HG03175 (cell line): ENCODE measurements at regions not wholly inside any gene's neighbourhood (a gene's known extent, or its start where the extent isn't known, plus 50 kb on each side); places are given as distances from the start of the nearest gene placed in this dataset.
"Not testable (repeated sequence)": the region's sequence is repeated elsewhere in the genome, so short reads cannot be mapped to it uniquely, and the experiment has no call there.

ENCODE experiments used
- ATAC-seq: cut with Tn5 transposase; IDR thresholded peaks from one replicate; pipeline ENCODE4 v1.9.1; 2021; ENCODE audit warnings: mild to moderate bottlenecking, moderate library complexity; ENCODE audit not compliant: unreplicated experiment

GRCh38 chr7:131067220-131067619, 260.5 kb upstream of the MKLN1 start:
- no peak for ATAC-seq

- no peak for ATAC-seq
Measured at GRCh38 chr7:131068604-131069021, 259.1 kb upstream of the MKLN1 start.

GRCh38 chr7:131071786-131072504, 255.7 kb upstream of the MKLN1 start:
- no peak for ATAC-seq

- no peak for ATAC-seq
Measured at GRCh38 chr7:131072505-131073091, 255.1 kb upstream of the MKLN1 start.

- ATAC-seq, result no peak
Measured at GRCh38 chr7:131074043-131074442, 253.6 kb upstream of the MKLN1 start.

GRCh38 chr7:131074585-131074984, 253.1 kb upstream of the MKLN1 start:
- ATAC-seq, result no peak

GRCh38 chr7:131075406-131075805, 252.3 kb upstream of the MKLN1 start:
- ATAC-seq, result no peak

- no peak for ATAC-seq
Measured at GRCh38 chr7:131076032-131076431, 251.6 kb upstream of the MKLN1 start.

- ATAC-seq, result no peak
Measured at GRCh38 chr7:131076711-131077181, 250.9 kb upstream of the MKLN1 start.

- ATAC-seq, result no peak
Measured at GRCh38 chr7:131077735-131078134, 249.9 kb upstream of the MKLN1 start.

GRCh38 chr7:131080754-131081153, 246.9 kb upstream of the MKLN1 start:
- ATAC-seq, result no peak

- ATAC-seq, result no peak
Measured at GRCh38 chr7:131081308-131081707, 246.4 kb upstream of the MKLN1 start.

- ATAC-seq, result no peak
Measured at GRCh38 chr7:131083781-131084180, 243.9 kb upstream of the MKLN1 start.

- ATAC-seq, result not testable (repeated sequence)
Measured at GRCh38 chr7:131084336-131084735, 243.3 kb upstream of the MKLN1 start.

GRCh38 chr7:131087756-131088658, 239.7 kb upstream of the MKLN1 start:
- no peak for ATAC-seq

GRCh38 chr7:131090188-131090587, 237.5 kb upstream of the MKLN1 start:
- ATAC-seq, result no peak

- no peak for ATAC-seq
Measured at GRCh38 chr7:131090886-131091692, 236.6 kb upstream of the MKLN1 start.

GRCh38 chr7:131094685-131095084, 233.0 kb upstream of the MKLN1 start:
- no peak for ATAC-seq

GRCh38 chr7:131095346-131095745, 232.3 kb upstream of the MKLN1 start:
- no peak for ATAC-seq

- ATAC-seq, result no peak
Measured at GRCh38 chr7:131096267-131096927, 231.3 kb upstream of the MKLN1 start.
